Activated CD4-positive, alpha-beta T cell treated with anti-CD3 and anti-CD28 coated beads, Interleukin-2, amount 10 ng/mL, durations not matched to agents 7 days and 5 days (primary cell): ENCODE measurements at regions not wholly inside any gene's neighbourhood (a gene's known extent, or its start where the extent isn't known, plus 50 kb on each side); places are given as distances from the start of the nearest gene placed in this dataset.
"Not testable (repeated sequence)": the region's sequence is repeated elsewhere in the genome, so short reads cannot be mapped to it uniquely, and the experiment has no call there.

Experiments
- CTCF ChIA-PET: fragments of 350-600 bp; sonication (Branson Sonifier 250); formaldehyde crosslinking; loops from one replicate; lab custom pipeline; 2021; ENCODE audit warnings: antibody characterized with exemption; lab: Charles Lee
- POLR2A ChIA-PET: fragments of 350-600 bp; sonication (Branson Sonifier 250); formaldehyde crosslinking; loops from one replicate; lab custom pipeline; 2021; ENCODE audit warnings: antibody characterized with exemption; lab: Charles Lee
- DNase-seq: peaks from one replicate; pipeline ENCODE4 v3.0.0-alpha.2; 2020
- H3K27ac Mint-ChIP-seq: one replicate; pipeline ENCODE4 v1.8.0; 2021; ENCODE audit warnings: mild to moderate bottlenecking, moderate library complexity, mixed read lengths
- H3K27me3 Mint-ChIP-seq: one replicate; pipeline ENCODE4 v1.8.0; 2021; ENCODE audit warnings: mixed read lengths
- H3K36me3 Mint-ChIP-seq: one replicate; pipeline ENCODE4 v1.8.0; 2021; ENCODE audit warnings: low read depth, mixed read lengths
- H3K4me1 Mint-ChIP-seq: one replicate; pipeline ENCODE4 v1.8.0; 2021; ENCODE audit warnings: mixed read lengths
- H3K4me3 Mint-ChIP-seq: one replicate; pipeline ENCODE4 v1.8.0; 2021; ENCODE audit warnings: mild to moderate bottlenecking, moderate library complexity, mixed read lengths
- H3K9me3 Mint-ChIP-seq: one replicate; pipeline ENCODE4 v1.8.0; 2021; ENCODE audit warnings: mixed read lengths

DNA sequence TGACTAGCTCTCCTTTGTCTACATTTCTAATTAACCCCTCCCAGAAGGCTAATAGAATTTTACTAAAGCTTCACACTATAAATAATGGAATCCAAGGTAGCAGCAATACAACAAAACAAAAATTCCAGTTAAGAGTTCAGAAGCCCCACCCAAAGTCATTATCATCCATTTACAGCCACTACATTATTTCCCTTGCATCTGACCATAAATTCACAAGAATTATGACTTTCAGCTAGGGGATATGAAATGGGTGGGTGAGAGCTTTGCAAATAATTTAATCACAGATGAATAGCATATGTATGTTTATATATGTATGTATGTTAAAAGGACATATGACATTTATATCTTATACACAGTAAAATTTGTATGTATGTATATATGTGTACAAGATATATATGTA, 65.3 kb upstream of the PTGDR start:
- no peak for DNase-seq
- Mint-ChIP-seq H3K4me1 (no peaks in the 10 kb centered on the region), H3K36me3 (no peaks in the 10 kb centered on the region), H3K9me3 (peaks cover 22% of the 10 kb centered on the region), H3K4me3 (no peak overlapping the region), H3K27me3 (peaks cover 6% of the 10 kb centered on the region), H3K27ac (no peak overlapping the region)
- POLR2A ChIA-PET, result no interaction called here
- CTCF ChIA-PET, result interaction anchor here (1.2 kb wide), 1 partner anchor 91 kb away, joined by 3 read pairs; no protein-coding TSS in a partner anchor

DNA sequence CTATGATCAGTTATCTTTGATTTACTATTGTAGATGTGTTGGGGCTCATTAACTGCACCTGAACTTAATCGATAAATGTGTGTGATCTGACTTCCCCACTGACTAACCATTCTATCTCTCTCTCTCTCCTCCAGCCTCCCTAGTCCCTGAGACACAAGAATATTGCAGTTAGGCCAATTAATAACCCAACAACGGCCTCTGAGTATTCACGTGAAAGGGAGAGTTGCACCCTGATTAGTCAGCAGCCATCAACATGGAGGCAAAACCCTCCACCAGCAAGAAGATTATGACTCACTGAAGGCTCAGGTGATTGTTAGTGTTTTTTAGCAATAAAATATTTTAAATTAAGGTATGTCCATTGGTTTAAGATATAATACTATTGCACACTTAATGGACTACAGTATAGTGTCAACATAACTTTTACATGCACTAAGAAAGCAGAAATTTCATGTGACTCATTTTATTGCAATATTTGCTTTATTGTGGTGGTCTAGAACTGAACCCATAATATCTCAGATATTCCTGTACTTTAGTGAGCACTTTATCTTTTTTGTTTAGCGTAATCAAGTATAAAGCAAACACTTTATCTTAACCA, 77.1 kb upstream of the PTGDR start:
- H3K27ac Mint-ChIP-seq, result no peak overlapping the region
- peaks cover 3% of the 10 kb centered on the region for H3K27me3 Mint-ChIP-seq
- DNase-seq, result no peak
- no peaks in the 10 kb centered on the region for H3K4me1 Mint-ChIP-seq
- no peak overlapping the region for H3K4me3 Mint-ChIP-seq
- POLR2A ChIA-PET, result no interaction called here
- H3K36me3 Mint-ChIP-seq, result no peaks in the 10 kb centered on the region
- CTCF ChIA-PET, result no interaction called here
- peaks cover 11% of the 10 kb centered on the region for H3K9me3 Mint-ChIP-seq

DNA sequence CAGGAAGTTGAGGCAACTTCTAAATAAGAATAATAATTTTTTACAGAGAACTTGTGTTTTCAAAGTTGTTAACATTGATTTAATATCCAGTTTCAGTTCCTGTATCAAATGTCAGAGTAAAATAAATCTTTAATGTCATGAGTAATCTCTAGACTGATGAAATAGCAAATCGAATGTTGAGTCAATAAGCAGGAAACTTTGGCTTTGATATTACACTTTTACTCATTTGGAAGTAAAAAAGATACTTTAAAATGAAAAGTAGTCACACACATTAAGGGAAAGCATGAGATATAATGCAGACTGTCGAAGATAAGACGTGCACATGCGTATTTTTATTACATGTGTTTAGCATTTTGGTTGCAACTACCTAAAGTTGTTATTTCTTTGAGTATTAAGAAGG, 78.2 kb upstream of the PTGDR start:
- H3K27me3 Mint-ChIP-seq, result peaks cover 6% of the 10 kb centered on the region
- no peak overlapping the region for H3K27ac Mint-ChIP-seq
- ChIA-PET POLR2A (no interaction called here), CTCF (no interaction called here)
- no peak for DNase-seq
- H3K4me1 Mint-ChIP-seq, result no peaks in the 10 kb centered on the region
- peaks cover 7% of the 10 kb centered on the region for H3K9me3 Mint-ChIP-seq
- no peak overlapping the region for H3K4me3 Mint-ChIP-seq
- no peaks in the 10 kb centered on the region for H3K36me3 Mint-ChIP-seq

DNA sequence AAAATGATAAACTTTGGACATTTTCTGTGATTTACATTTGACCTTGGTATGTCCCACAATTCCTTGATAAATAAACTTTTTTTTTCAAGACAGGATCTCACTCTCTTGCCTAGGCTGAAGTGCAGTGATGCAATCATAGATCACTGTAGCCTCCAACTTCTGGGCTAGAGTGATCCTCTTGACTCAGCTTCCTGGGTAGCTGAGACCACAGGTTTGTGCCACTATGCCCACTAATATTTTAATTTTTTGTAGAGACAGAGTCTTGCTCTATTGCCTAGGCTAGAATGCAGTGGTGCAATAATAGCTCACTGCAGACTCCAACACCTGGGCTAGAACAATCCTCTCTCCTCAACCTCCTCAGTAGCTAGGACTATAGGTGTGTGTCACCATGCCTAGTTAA, 79.1 kb upstream of the PTGDR start:
- Mint-ChIP-seq H3K4me1 (no peaks in the 10 kb centered on the region), H3K36me3 (no peaks in the 10 kb centered on the region), H3K27me3 (peaks cover 10% of the 10 kb centered on the region), H3K9me3 (peaks cover 8% of the 10 kb centered on the region), H3K27ac (no peak overlapping the region), H3K4me3 (no peak overlapping the region)
- POLR2A ChIA-PET, result no interaction called here
- DNase-seq, result no peak
- CTCF ChIA-PET, result no interaction called here

DNA sequence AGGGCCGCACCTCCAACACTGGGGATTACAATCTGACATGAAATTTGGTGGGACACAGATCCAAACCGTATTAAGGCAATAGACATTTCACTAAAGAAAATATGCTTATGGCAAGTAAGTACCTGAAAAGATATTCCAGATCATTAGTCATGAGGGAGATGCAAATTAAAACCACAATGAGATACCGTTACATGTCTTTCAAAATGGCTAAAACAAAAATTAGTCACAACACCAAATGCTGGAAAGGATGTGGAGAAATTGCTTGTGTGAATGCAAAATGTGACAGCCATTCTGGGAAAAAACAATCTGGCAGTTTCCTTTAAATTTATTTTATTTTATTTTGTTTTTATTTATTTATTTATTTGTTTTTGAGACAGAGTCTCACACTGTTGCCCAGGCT, 82.3 kb upstream of the PTGDR start:
- Mint-ChIP-seq H3K4me3 (no peak overlapping the region), H3K4me1 (no peaks in the 10 kb centered on the region), H3K9me3 (peaks cover 19% of the 10 kb centered on the region), H3K27me3 (peaks cover 10% of the 10 kb centered on the region), H3K27ac (no peak overlapping the region), H3K36me3 (peaks cover 5% of the 10 kb centered on the region)
- CTCF ChIA-PET, result interaction anchor here (1.1 kb wide), 1 partner anchor 10 kb away, joined by 4 read pairs; no protein-coding TSS in a partner anchor
- POLR2A ChIA-PET, result no interaction called here
- DNase-seq, result no peak

DNA sequence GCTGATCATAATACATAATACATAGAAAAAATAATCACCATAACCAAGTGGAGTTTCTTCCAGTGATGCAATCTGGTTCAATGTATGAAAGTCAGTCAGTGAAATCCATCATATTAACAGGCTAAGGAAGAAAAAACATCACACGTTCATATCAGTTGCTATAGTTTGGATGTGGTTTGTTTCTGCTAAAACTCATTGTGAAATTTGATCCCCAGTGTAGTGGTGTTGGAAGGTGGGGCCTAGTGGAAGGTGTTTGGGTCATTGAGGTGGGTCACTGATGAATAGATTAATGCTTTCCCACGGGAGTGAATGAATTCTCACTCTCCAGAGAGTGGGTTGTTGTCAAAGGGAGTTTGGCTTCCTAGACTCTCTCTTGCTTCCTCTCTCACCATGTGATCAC, 84.6 kb upstream of the PTGDR start:
- Mint-ChIP-seq H3K27me3 (peaks cover 10% of the 10 kb centered on the region), H3K9me3 (peaks cover 20% of the 10 kb centered on the region), H3K4me1 (no peaks in the 10 kb centered on the region), H3K36me3 (peaks cover 6% of the 10 kb centered on the region), H3K27ac (no peak overlapping the region), H3K4me3 (no peak overlapping the region)
- DNase-seq, result no peak
- ChIA-PET POLR2A (no interaction called here), CTCF (no interaction called here)

DNA sequence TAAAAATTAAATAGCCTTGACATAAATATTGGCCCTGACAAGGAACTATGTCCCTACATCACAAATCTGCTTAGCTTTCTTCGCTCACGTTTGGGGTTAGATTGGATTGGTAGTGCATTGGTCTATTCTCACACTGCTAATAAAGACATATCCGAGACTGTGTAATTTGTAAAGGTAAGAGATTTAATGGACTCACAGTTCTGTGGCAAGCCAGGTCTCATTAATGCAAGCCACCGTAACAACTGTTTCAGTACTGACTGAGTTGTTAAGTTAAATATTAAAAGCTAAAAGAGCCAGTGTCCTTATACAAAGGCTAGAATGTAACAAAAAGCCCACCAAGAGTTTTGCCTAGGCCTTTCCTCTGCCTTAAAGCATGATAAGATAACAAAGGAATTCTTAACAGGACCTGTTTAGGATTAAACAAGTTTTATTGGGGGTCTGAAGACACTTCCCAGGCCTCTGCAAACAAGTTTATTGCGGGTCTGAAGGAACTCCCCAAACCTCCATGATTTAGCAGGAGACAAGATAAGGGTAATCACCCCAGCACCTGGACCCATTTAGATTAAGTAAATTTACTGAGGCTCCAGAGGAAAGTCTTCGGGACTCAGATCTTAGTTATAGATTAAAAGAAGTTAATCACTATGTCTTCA, 88.2 kb upstream of the PTGDR start:
- Mint-ChIP-seq H3K4me3 (no peak overlapping the region), H3K27ac (no peak overlapping the region), H3K9me3 (peaks cover 37% of the 10 kb centered on the region), H3K27me3 (peaks cover 4% of the 10 kb centered on the region), H3K4me1 (peaks cover 21% of the 10 kb centered on the region), H3K36me3 (peaks cover 15% of the 10 kb centered on the region)
- no peak for DNase-seq
- CTCF ChIA-PET, result no interaction called here
- POLR2A ChIA-PET, result no interaction called here

DNA sequence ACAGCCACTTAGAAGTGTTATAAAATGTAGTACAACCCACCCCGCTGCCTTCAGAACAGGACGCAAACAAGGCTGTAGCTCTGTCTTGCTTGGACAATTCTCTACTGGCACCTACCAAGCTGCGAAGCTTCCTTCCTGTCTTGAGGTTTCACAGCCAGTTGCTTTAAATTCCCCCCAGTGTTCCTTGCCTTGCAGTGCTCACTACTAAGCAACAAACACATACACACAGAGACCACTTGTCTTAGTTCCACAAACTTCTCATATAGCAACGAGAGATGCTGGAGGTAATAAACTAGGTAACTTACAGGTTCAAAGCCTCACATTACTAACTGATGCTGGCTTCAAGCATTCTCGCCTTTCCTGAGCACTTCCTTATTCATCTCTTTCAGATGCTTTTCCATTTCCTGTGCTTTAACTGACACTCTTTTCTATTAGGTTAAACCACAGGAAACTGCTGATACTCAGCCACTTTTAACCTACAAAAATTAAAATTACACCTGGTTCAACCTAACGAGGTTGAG, 91.5 kb upstream of the PTGDR start:
- POLR2A ChIA-PET, result no interaction called here
- H3K27ac Mint-ChIP-seq, result peak overlapping the region; percentile 78
- peaks cover 24% of the 10 kb centered on the region for H3K36me3 Mint-ChIP-seq
- DNase-seq, result peak; percentile 33
- peaks cover 21% of the 10 kb centered on the region for H3K4me1 Mint-ChIP-seq
- H3K9me3 Mint-ChIP-seq, result peaks cover 43% of the 10 kb centered on the region
- H3K4me3 Mint-ChIP-seq, result peak overlapping the region; percentile 40
- H3K27me3 Mint-ChIP-seq, result peaks cover 3% of the 10 kb centered on the region
- CTCF ChIA-PET, result interaction anchor here (0.7 to 1.7 kb wide), 4 partner anchors 8 to 23 kb away, joined by 3 to 5 read pairs (median 4); no protein-coding TSS in a partner anchor

DNA sequence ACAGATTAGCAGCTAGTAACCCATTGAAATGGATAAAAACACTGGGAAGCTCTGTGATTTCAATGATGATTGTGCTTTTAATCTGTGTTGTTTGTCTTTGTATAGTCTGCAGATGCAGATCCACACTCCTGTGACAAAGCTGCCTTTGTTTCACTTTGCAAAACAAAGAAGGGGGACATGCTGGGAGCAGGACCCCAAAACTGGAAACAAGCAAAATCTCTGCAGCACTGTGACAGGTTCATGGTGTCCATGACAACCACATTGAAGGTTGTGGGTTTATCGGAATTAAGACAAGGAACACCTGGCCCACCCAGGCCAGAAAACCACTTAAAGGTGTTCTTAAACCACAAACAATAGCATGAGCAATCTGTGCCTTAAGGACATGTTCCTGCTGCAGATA, 95.6 kb upstream of the PTGDR start:
- DNase-seq, POLR2A ChIA-PET, CTCF ChIA-PET, H3K27ac Mint-ChIP-seq, H3K4me3 Mint-ChIP-seq, H3K27me3 Mint-ChIP-seq: not testable (repeated sequence)
- Mint-ChIP-seq H3K9me3 (peaks cover 48% of the 10 kb centered on the region), H3K36me3 (peaks cover 21% of the 10 kb centered on the region), H3K4me1 (peaks cover 18% of the 10 kb centered on the region)

DNA sequence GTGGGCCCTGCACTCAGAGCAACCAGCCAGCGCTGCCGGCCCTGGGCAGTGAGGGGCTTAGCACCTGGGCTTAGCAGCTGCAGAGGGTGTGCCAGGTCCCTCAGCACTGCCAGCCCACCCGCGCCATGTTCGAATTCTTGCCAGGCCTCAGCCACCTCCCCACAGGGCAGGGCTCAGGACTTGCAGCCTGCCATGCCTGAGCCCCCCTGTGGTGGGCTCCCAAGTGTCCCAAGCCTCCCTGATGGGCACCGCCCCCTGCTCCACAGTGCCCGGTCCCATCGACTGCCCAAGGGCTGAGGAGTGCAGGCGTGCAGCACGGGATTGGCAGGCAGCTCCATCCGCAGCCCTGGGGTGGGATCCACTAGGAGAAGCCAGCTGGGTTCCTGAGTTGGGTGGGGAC, 98.0 kb upstream of the NID2 start:
- no peaks in the 10 kb centered on the region for H3K4me1 Mint-ChIP-seq
- ChIA-PET CTCF (interaction anchor here (1.0 kb wide), 1 partner anchor 62 kb away, joined by 3 read pairs; no protein-coding TSS in a partner anchor), POLR2A (no interaction called here)

DNA sequence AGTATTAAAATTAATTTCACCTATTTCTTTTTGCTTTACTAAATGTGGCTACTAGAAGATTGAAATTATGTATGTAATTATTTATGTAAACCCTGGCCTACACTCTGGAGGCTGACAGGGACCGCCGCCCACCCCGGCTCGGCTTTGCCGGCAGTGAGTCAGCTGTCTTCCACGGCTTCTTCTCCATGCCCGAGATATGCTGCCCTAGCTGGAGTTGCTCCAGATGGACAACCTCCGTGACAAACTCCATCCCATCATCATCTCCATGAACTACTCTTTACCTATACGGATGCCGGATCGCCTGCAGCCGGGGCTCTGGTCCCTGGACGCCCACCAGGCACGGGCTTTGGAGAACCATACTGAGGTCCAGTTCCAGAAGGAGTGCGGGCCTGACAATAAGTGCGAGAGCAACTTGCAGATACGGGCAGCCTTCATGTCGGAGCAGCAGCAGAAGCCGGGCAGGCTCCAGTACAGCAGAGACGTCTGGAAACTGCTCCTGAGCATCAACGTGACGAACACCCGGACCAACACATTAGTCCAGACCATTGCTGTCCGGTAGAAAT, 86.9 kb upstream of the NID2 start:
- Mint-ChIP-seq H3K9me3 (peaks cover 13% of the 10 kb centered on the region), H3K36me3 (peaks cover 4% of the 10 kb centered on the region), H3K27me3 (peaks cover 9% of the 10 kb centered on the region), H3K27ac (no peak overlapping the region), H3K4me1 (peaks cover 21% of the 10 kb centered on the region), H3K4me3 (no peak overlapping the region)
- DNase-seq, result no peak
- POLR2A ChIA-PET, result no interaction called here
- CTCF ChIA-PET, result no interaction called here

More for the DNA sequence above, 98.0 kb upstream of the NID2 start:
- Mint-ChIP-seq H3K27ac (no peak overlapping the region), H3K27me3 (peaks cover 15% of the 10 kb centered on the region), H3K9me3 (peaks cover 23% of the 10 kb centered on the region), H3K36me3 (peaks cover 9% of the 10 kb centered on the region), H3K4me3 (no peak overlapping the region)
- DNase-seq, result no peak

DNA sequence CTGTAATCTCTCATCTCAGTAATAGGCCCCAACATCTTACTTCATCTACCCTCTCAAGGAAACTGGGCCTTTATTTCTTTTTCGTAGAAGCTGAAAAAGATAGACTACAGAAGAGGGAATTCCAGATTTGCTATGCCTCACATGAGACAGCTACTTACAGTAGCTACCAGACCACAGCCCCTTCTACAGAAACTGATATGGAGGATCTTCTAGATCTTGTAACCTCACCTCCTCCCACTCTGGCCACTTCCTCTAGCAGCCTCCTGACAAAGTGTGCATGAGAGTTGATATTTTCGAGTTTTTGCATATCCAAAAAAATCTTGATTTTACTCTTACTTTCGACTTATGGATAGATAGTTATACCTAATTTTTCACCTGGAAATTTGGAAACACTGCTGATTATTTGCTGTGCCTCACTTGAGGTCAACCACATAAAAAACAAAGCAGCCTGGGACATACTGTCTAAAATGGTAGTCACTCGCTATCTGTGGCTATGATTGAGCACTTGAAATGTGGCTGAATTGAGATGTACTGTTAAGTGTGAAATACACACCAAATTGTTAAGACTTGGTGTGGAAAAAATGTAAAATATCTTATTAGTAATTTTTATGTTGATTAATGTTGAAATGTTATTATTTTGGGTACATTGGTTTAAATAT, 86.3 kb upstream of the NID2 start:
- CTCF ChIA-PET, result no interaction called here
- Mint-ChIP-seq H3K27me3 (peaks cover 4% of the 10 kb centered on the region), H3K4me3 (no peak overlapping the region), H3K36me3 (peaks cover 4% of the 10 kb centered on the region), H3K9me3 (peaks cover 13% of the 10 kb centered on the region), H3K4me1 (peaks cover 21% of the 10 kb centered on the region), H3K27ac (no peak overlapping the region)
- POLR2A ChIA-PET, result no interaction called here
- peak; percentile 22 for DNase-seq

DNA sequence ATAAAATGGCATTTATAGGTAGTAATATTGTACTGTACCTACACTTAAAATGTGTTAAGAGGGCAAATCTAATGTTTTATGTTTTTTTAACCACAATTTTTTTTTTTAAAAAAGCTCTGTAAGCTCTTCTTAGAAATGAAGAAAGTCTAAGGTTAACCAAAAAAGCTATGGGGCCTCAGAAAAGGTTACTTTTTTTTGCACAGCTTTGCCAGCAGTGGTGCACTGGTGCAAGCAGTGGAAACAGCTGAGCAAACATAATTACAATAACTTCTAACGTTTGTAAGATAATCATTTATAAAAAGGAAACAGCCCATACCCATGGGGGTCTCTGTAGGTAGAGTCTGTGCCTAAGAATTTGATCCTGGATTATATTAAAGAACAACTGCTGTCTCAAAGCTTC, 85.1 kb upstream of the NID2 start:
- Mint-ChIP-seq H3K4me3 (no peak overlapping the region), H3K36me3 (peaks cover 4% of the 10 kb centered on the region), H3K27ac (no peak overlapping the region), H3K27me3 (peaks cover 8% of the 10 kb centered on the region), H3K9me3 (peaks cover 15% of the 10 kb centered on the region), H3K4me1 (peaks cover 21% of the 10 kb centered on the region)
- CTCF ChIA-PET, result interaction anchor here (0.6 to 0.7 kb wide), 2 partner anchors 29 to 323 kb away, joined by 3 to 4 read pairs; no protein-coding TSS in a partner anchor
- POLR2A ChIA-PET, result no interaction called here
- DNase-seq, result no peak
